NCI-H446 (cell line): ENCODE measurements at regions not wholly inside any gene's neighbourhood (a gene's known extent, or its start where the extent isn't known, plus 50 kb on each side); places are given as distances from the start of the nearest gene placed in this dataset.
"Not testable (repeated sequence)": the region's sequence is repeated elsewhere in the genome, so short reads cannot be mapped to it uniquely, and the experiment has no call there.

Experiments used
- DNase-seq, 2 experiments: peaks; one replicate each; lab custom pipeline; 2025; lab: John Stamatoyannopoulos, UW

DNA sequence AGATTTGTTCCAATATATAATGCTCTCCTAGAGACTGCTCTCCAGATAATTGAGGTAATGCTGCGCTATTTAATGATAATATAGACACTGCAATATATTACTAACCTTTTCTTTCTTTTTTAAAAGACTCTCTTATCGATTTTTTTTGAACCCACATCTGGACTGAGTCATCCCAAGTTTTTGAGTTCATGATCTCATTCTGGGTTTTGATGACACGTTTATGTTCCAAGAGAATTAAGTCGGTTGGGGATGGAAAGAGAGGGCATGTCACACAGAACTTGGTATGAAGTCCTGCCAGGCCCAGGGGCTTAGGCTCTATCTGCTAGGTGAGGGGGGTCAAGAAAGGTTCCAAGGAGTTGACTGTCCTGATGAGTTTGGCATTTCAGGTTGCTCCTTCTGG is 431.1 kb downstream of the MFSD1 start:
- DNase-seq = no peak

DNA sequence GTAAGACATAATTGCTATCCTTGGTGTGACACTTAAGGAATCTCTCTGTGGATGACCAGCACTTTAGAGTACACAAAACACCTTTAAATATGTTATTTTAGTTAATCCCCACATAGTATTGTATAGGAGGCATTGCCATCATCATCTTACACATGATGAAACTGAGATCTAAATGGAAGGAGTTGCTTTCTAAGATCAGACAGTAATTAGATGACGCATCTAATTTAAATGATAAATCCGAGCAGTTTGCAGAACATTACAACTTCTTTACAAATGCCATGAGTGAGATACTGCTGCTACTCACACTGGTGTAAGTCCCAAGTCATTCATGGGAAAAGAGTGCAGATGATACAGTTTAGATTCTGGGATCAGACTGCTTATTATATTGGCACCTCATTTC is 431.9 kb downstream of the MFSD1 start:
- no peak for DNase-seq

GRCh38 chr3:159234306-159234705 is 432.5 kb downstream of the MFSD1 start:
- no peak for DNase-seq

DNA sequence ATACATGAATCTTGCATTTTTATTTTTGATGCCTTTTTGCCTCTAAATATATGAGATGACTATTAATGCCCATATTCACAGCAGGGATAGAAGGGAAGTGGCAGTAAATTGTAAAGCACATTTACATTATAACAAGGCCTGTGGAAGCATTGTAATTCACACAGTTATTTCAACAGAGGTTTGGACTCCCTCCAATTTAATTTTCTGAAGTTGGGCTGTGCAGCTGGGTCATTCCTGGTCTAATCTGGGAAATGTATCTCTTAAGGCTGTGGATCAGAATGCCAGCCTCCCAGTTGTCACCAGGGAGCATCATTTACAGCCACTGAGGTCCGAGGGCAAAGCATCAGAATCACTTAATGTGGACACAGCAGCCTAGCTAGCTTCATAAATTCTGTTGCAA is 434.5 kb downstream of the MFSD1 start:
- no peak for DNase-seq

GRCh38 chr3:159237226-159237625 is 435.4 kb downstream of the MFSD1 start:
- no peak for DNase-seq

DNA sequence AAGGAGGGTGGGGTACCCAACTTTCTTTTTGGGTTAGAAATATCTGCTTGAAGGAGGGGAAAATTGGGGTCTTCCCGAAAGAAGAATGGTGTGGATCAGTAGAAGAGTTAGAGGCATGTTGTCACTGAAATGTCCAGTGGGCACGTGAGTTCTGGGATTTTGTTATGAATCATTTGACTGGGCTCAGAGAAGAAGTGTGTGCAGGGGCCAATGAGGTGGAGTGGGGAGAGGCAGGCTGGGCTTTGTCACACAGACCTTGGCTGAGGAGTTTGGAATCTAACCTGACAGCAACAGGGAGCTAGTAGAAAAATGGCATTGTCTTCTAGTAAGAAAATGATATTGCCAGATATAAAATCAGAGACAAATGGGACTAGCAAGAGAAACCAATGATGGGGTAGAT is 436.8 kb downstream of the MFSD1 start:
- DNase-seq = no peak

GRCh38 chr3:159239059-159239458 is 437.2 kb downstream of the MFSD1 start:
- no peak for DNase-seq

DNA sequence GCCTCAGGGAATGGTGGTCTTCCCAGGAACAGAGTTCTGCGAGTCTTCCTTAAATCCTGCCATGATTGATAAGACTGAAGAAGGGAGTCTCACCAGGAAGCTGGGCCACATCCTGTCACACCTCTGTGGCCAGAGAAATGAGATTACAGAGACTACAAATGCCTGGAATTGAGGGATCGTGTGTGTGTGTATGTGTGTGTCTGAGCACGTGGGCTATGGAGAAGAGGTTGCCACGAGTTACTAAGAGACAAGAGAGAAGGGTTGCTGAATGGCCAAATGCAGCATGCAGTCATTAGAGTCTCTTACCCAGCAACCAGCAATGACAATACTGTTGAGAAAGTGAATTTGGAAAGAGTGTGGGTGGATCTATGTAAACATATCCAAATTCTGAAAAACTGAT is 443.1 kb downstream of the MFSD1 start:
- no peak for DNase-seq

GRCh38 chr3:159245871-159246270 is 444.0 kb downstream of the MFSD1 start:
- no peak for DNase-seq

GRCh38 chr3:159246385-159246784 is 444.5 kb downstream of the MFSD1 start:
- no peak for DNase-seq

DNA sequence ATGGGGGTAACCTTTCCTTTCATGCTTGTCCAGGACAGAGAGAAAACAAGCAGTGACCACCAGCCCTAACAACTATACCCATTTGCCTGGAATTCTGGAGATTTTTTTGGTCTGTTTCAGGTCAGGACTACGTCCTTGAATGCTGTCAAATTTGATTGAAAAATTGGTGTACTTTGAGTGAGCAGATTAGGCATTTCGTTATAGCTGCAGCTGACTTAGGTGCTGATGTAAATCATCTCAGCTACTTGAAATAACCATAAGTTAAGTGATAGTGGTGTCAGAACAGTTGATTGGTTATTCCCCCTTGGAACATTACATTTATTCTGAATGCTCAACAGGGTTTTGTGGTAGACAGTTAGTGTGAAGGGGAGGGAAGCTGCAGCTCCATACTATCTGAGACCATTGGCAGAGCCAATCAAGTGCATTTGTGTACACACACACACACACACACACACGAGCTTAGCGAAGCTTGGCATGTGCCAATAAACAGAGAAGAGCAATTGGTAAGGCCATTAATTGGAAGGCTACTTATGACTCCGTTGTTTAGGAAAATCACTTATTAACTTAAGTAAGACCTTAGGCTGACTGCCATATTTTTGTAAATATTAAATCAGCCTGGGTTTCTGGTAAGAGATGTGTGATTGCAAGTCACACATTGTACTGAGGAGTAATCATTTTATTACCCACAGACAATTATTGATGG is 447.8 kb downstream of the MFSD1 start:
- DNase-seq = no peak

DNA sequence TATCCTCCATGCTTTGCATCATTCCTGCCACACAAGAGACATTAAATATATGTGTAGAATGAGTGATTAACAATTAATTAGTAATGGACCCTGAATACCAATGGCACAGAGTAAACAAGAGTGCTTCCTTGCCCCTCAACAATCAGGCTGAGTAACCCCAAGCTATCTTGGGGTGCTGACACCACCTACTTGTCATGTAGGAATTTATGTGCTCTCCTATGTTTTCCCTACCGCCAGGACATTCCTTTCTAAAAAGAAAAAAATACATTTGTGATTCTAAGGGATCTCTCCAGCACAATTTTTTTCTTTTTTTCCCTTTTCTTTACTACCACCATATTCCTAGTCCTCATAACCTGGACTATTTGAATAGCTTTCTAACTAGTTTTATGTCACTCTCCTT is 449.1 kb downstream of the MFSD1 start:
- DNase-seq = no peak

- no peak for DNase-seq
These were observed 450.4 kb downstream of the MFSD1 start for GRCh38 chr3:159252274-159252673.

GRCh38 chr3:159252772-159253384 is 451.0 kb downstream of the MFSD1 start:
- DNase-seq = peak in 1 of 2 experiments; percentile 58

- no peak for DNase-seq
These were observed 452.0 kb downstream of the MFSD1 start for GRCh38 chr3:159253860-159254259.

DNA sequence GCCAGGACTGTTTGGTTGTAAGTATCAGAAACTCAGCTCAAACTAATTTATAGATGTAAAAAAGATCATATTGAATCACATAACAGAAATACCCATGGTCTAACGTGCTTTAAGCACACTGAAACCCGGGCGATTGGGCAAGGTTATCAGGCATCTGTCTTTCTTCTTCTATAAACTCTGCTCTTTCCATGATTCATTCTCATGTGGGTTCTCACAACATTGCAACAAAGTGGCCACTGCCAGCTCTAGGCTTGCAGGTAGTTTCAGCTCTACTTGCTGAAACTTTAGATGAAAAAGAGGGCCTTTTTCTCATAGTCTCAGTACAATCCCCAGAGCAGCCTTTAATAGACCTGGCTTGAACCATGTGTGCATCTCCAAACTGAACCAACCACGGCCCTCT is 456.1 kb downstream of the MFSD1 start:
- no peak for DNase-seq

- DNase-seq = no peak
These were observed 457.1 kb downstream of the MFSD1 start for GRCh38 chr3:159258934-159259333.

GRCh38 chr3:159260049-159260662 is 458.3 kb downstream of the MFSD1 start:
- peak; percentile 25 to 68 for DNase-seq

- not testable (repeated sequence) for DNase-seq
These were observed 459.5 kb downstream of the MFSD1 start for GRCh38 chr3:159261333-159261732.

DNA sequence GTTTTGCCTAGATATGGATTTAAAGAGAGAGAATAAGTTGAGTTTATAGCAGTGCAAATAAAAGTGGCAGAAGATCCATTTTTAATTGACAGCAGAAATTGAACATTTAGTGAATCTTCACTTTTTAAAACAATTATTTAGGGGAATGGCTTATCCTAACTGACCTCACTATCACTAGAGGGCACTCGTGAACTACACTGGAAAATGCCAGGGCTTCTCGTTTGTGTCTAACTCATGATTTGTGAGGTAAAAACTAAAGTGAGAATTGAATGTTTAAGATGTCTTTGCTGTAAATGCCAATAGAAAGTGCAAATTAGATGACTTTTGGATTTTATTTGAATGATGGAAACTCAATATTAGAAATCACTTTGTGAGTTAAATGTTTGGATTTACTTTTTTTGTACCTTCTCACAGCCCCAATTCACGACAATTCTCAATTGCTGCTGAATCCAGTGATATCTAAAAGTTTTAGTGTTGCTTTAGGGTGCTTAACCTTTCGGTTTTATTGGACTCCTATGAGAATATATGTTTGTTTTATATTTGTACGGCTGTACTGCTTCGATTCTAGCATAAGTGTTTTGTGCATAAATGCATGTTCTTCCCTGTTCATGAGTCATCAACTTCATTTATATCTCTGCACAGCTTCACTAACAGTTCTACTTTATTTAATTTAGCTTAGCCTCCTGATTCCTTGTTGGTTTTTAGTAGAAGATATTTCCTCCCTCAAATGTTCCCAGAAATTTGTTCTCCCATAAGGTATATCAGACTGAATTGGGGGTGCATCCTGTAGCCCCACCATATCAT is 462.1 kb downstream of the MFSD1 start:
- DNase-seq = peak; percentile 34 to 58

- DNase-seq = no peak
These were observed 463.9 kb downstream of the MFSD1 start for GRCh38 chr3:159265705-159266104.

GRCh38 chr3:159266779-159267178 is 464.9 kb downstream of the MFSD1 start:
- DNase-seq = peak; percentile 34 to 66
